ENCODE measurements at regions not wholly inside any gene's neighbourhood (a gene's known extent, or its start where the extent isn't known, plus 50 kb on each side); places are given as distances from the start of the nearest gene placed in this dataset.
"Not testable (repeated sequence)": the region's sequence is repeated elsewhere in the genome, so short reads cannot be mapped to it uniquely, and the experiment has no call there.

DNA sequence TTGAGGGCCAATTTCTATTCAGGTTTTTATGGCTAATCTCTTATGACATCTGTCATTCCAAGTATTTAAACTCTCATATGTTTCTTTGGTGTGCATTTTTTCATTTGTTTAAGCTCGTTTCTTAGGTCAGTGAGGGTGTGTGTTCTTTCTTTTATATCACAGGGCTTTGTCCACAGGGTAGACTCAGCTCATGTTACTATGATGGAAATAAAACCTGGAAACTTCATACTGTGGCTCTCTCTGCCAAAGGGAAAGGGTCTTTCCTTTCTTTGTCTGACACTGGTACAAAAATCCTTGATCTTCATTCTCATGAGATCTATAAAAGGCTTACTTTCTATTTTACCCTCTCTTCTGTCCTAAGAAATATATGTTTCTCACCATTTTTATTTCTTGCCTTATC lies 129.6 kb upstream of the SP8 start:
- Mint-ChIP-seq H3K27me3 (no peaks in the 10 kb centered on the region), H3K4me1 (no peaks in the 10 kb centered on the region), H3K36me3 (no peaks in the 10 kb centered on the region), H3K9me3 (no peaks in the 10 kb centered on the region), H3K27ac (no peak overlapping the region), H3K4me3 (no peak overlapping the region)
- no peak for DNase-seq
- CTCF ChIA-PET = no interaction called here

DNA sequence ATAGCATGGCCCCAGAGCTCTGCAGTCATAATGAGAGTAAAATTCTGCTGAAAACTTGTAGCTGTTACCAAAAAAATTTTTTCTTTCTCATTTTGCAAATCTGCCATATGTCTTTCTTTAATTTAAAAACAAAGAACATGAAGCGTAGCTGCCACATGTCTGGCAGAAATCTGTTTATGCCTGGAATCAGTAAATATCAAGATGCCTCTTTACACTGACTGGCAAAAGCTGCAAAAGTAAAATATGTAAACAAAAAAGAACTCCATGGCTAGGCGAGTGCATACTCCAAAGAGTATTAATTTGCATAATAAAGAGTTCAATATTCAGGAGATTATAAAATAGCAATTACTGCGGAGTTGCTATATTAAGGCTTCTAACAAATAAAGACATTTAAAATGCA lies 130.9 kb upstream of the SP8 start:
- Mint-ChIP-seq H3K9me3 (peaks cover 3% of the 10 kb centered on the region), H3K36me3 (no peaks in the 10 kb centered on the region), H3K27ac (no peak overlapping the region), H3K4me1 (no peaks in the 10 kb centered on the region), H3K27me3 (no peaks in the 10 kb centered on the region), H3K4me3 (no peak overlapping the region)
- CTCF ChIA-PET = no interaction called here
- no peak for DNase-seq

- no peak for DNase-seq
- CTCF ChIA-PET = no interaction called here
- H3K4me3 Mint-ChIP-seq = no peak overlapping the region
- no peak overlapping the region for H3K27ac Mint-ChIP-seq
- peaks cover 3% of the 10 kb centered on the region for H3K9me3 Mint-ChIP-seq
- no peaks in the 10 kb centered on the region for H3K27me3 Mint-ChIP-seq
- H3K36me3 Mint-ChIP-seq = no peaks in the 10 kb centered on the region
- H3K4me1 Mint-ChIP-seq = no peaks in the 10 kb centered on the region
These were observed 131.5 kb upstream of the SP8 start for GRCh38 chr7:20918156-20918555.

- H3K4me1 Mint-ChIP-seq, H3K4me3 Mint-ChIP-seq, H3K9me3 Mint-ChIP-seq, H3K27ac Mint-ChIP-seq, H3K36me3 Mint-ChIP-seq, H3K27me3 Mint-ChIP-seq, DNase-seq, CTCF ChIA-PET: not testable (repeated sequence)
These were observed 140.5 kb upstream of the SP8 start for GRCh38 chr7:20927178-20927577.

DNA sequence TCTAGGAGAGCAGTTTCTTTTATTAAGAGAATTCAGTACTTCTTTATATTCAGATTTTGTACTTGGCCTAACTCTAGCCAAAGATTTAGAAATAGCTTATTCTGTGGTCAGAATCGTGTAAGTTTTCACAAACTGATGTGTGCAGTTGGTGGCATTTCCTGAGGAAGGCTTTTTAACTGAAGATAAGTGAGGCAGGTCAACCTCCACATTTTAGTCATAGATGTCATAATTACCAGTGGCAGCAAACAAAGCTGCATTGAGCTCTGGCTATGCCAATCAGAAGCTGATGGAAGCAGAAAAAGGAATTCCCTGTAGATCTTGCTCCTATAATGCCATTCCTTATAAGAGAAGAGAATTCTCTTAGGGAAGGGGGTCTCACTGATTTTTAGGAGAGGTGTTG lies 141.3 kb upstream of the SP8 start:
- DNase-seq = no peak
- Mint-ChIP-seq H3K9me3 (peaks cover 2% of the 10 kb centered on the region), H3K4me1 (no peaks in the 10 kb centered on the region), H3K36me3 (no peaks in the 10 kb centered on the region), H3K4me3 (no peak overlapping the region), H3K27me3 (no peaks in the 10 kb centered on the region), H3K27ac (no peak overlapping the region)
- CTCF ChIA-PET = no interaction called here

DNA sequence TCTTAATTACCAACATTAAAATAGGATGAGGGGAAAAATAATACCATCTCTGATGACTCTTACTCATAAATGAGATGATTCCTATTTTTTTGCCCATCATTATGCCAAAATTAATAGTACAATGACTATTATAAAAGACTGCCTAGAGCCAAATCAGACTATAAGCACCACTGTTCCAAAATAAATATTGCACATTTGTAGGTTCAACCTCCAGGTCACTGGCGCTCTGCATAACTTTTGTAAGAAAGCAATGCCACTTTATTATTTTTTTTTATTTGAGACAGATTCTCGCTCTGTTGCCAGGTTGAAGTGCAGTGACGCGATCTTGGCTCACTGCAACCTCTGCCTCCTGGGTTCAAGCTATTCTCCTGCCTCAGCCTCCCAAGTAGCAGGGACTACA lies 142.5 kb upstream of the SP8 start:
- H3K4me3 Mint-ChIP-seq = no peak overlapping the region
- H3K36me3 Mint-ChIP-seq = no peaks in the 10 kb centered on the region
- peaks cover 2% of the 10 kb centered on the region for H3K9me3 Mint-ChIP-seq
- CTCF ChIA-PET = no interaction called here
- no peak overlapping the region for H3K27ac Mint-ChIP-seq
- no peaks in the 10 kb centered on the region for H3K27me3 Mint-ChIP-seq
- no peaks in the 10 kb centered on the region for H3K4me1 Mint-ChIP-seq
- no peak for DNase-seq

DNA sequence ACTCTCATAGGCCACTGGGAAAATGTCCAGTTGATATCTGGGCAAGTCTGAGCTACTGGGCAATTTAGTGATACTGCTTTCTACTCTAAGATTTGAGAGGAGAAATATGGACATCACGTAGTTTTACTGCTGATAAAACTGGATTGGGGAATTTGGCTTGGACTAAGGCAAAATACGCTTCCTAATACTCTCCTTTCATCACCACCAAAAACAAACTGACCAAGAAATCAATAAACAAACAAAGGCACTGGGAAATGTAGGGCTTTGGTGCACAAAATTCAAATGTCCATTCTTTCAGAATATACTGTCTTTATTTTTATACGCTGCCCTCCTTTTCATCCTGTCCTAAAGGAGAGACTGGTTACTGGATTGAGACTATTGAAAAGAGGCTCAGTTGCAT lies 145.1 kb upstream of the SP8 start:
- CTCF ChIA-PET = no interaction called here
- H3K36me3 Mint-ChIP-seq = no peaks in the 10 kb centered on the region
- peaks cover 2% of the 10 kb centered on the region for H3K9me3 Mint-ChIP-seq
- no peak for DNase-seq
- H3K27ac Mint-ChIP-seq = no peak overlapping the region
- H3K27me3 Mint-ChIP-seq = no peaks in the 10 kb centered on the region
- no peaks in the 10 kb centered on the region for H3K4me1 Mint-ChIP-seq
- no peak overlapping the region for H3K4me3 Mint-ChIP-seq

DNA sequence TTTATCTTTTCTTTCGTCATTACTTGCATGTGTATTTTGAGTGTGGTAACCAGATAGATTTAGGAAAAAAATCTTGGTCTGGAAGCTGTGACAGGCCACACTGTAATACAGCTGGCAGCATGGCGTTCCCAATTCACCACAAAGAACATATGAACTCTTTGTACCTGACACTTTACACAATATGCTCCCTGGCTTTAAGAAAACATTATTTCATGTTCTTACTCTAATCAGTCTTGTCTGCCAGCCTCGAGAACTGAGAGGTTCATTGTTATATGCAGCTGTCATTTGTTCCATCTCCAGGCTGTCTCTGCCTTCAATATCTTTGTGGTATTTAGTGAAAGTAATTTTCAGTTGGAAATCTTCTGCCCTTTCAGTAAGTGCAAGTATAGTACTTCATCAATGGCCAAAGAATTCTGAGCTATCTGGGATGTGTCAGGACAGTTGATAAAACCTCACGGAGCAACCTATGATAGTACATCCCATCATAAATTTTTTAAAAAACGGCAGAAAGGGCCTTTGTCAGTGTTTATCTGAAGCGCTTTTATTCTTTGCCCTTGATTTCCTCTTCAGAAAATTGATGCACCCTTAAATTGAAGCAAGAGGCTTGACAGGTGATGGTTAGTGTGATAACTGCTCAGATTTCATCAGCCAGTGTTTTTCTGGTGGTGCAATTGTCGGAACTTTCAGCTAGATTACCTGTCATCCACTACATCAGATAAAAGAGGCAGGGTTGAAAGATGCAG lies 146.3 kb upstream of the SP8 start:
- Mint-ChIP-seq H3K4me1 (no peaks in the 10 kb centered on the region), H3K27me3 (no peaks in the 10 kb centered on the region), H3K4me3 (no peak overlapping the region), H3K36me3 (no peaks in the 10 kb centered on the region), H3K9me3 (no peaks in the 10 kb centered on the region), H3K27ac (no peak overlapping the region)
- CTCF ChIA-PET = no interaction called here
- no peak for DNase-seq

DNA sequence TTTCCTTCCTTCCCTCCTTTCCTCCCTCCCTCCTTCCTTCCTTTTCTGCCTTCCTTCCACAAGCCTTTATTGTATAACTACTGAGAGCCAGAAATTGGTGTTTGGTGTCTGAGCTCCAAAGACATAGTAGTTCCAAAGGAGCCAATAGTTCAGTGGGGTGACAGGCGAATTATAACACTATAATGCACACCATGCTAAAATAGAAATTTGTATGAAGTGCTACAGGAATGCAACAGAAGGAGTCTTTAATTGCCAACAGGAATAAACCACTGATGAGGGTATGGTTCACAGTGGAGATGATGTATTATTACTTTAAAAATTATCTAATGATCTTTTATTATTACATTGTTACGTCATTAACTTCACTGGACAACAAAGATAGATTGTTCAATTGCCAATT lies 158.8 kb upstream of the SP8 start:
- Mint-ChIP-seq H3K9me3 (no peaks in the 10 kb centered on the region), H3K27me3 (no peaks in the 10 kb centered on the region), H3K4me3 (no peak overlapping the region), H3K4me1 (no peaks in the 10 kb centered on the region), H3K36me3 (no peaks in the 10 kb centered on the region), H3K27ac (no peak overlapping the region)
- DNase-seq = no peak
- CTCF ChIA-PET = no interaction called here

DNA sequence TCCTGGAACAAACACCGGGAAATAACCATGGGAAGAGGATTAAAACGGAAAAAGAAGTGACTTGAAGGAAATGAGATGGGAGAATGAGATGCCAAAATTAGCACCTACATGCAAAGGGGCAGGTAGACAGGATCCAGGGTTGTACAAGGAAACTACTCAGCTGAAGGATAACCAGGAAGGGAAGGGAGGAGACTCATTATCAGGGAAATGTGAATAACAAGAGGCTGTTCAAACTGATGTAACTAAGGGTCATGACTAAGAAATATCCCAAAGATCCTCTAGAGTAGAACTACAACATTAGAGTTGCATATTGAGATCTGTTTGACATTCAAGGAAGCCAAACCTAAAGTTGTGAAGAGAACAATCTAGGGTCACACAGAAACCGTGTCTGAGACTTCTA lies 166.2 kb upstream of the SP8 start:
- no peaks in the 10 kb centered on the region for H3K9me3 Mint-ChIP-seq
- no peaks in the 10 kb centered on the region for H3K4me1 Mint-ChIP-seq
- CTCF ChIA-PET = no interaction called here
- DNase-seq = no peak
- H3K36me3 Mint-ChIP-seq = no peaks in the 10 kb centered on the region
- no peaks in the 10 kb centered on the region for H3K27me3 Mint-ChIP-seq
- H3K27ac Mint-ChIP-seq = no peak overlapping the region
- H3K4me3 Mint-ChIP-seq = no peak overlapping the region

- H3K27me3 Mint-ChIP-seq = no peaks in the 10 kb centered on the region
- H3K27ac Mint-ChIP-seq = no peak overlapping the region
- H3K36me3 Mint-ChIP-seq = no peaks in the 10 kb centered on the region
- no peaks in the 10 kb centered on the region for H3K9me3 Mint-ChIP-seq
- no peaks in the 10 kb centered on the region for H3K4me1 Mint-ChIP-seq
- no peak overlapping the region for H3K4me3 Mint-ChIP-seq
- CTCF ChIA-PET = no interaction called here
- no peak for DNase-seq
These were observed 168.3 kb upstream of the SP8 start for GRCh38 chr7:20954711-20955619.

GRCh38 chr7:20958572-20958971 lies 171.9 kb upstream of the SP8 start:
- H3K4me1 Mint-ChIP-seq = no peaks in the 10 kb centered on the region
- H3K27ac Mint-ChIP-seq = no peak overlapping the region
- no peaks in the 10 kb centered on the region for H3K27me3 Mint-ChIP-seq
- CTCF ChIA-PET = no interaction called here
- DNase-seq = no peak
- H3K36me3 Mint-ChIP-seq = no peaks in the 10 kb centered on the region
- H3K9me3 Mint-ChIP-seq = no peaks in the 10 kb centered on the region
- no peak overlapping the region for H3K4me3 Mint-ChIP-seq

DNA sequence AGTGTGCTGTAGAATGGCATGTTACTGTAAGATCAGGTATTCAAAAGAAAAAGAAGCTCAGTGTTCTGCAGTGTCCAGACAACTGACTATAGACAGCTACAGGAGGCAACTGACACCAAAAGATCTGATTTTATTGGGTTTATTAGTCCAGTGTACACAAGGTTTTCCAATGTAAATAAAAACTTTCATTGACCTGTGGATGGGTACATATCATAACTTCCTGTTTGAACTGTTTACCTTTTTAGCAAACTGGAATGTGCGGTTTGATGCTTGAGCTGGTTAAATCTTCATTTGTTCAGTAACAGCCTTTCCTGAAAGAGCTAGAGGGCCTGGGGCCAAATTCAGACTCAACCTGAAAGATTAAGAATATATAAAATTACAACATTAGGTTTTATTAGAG lies 172.6 kb upstream of the SP8 start:
- no peak overlapping the region for H3K27ac Mint-ChIP-seq
- no peaks in the 10 kb centered on the region for H3K4me1 Mint-ChIP-seq
- no peaks in the 10 kb centered on the region for H3K36me3 Mint-ChIP-seq
- no peak for DNase-seq
- CTCF ChIA-PET = no interaction called here
- no peaks in the 10 kb centered on the region for H3K27me3 Mint-ChIP-seq
- H3K9me3 Mint-ChIP-seq = no peaks in the 10 kb centered on the region
- no peak overlapping the region for H3K4me3 Mint-ChIP-seq

- Mint-ChIP-seq H3K4me3 (no peak overlapping the region), H3K27me3 (no peaks in the 10 kb centered on the region), H3K9me3 (no peaks in the 10 kb centered on the region), H3K4me1 (no peaks in the 10 kb centered on the region), H3K36me3 (no peaks in the 10 kb centered on the region), H3K27ac (no peak overlapping the region)
- no peak for DNase-seq
- CTCF ChIA-PET = no interaction called here
These were observed 177.0 kb upstream of the SP8 start for GRCh38 chr7:20963556-20964280.

Measured in activated naive CD4-positive, alpha-beta T cell treated with anti-CD3 and anti-CD28 coated beads, Interleukin-2, amount 10 ng/mL, durations not matched to agents 7 days and 5 days (primary cell).